LNCAP (cell line): ENCODE measurements at regions not wholly inside any gene's neighbourhood (a gene's known extent, or its start where the extent isn't known, plus 50 kb on each side); places are given as distances from the start of the nearest gene placed in this dataset.

Experiments used
- CTCF ChIP-seq: fragments of 450-650 bp; IDR thresholded peaks from 2 replicates; pipeline ENCODE4 v1.5.1; 2017; ENCODE audit warnings: mild to moderate bottlenecking

- no peak for TF ChIP-seq CTCF
These were observed 250.5 kb upstream of the SOX5 start for GRCh38 chr12:24200010-24200409.

- TF ChIP-seq CTCF: no peak
These were observed 249.6 kb upstream of the SOX5 start for GRCh38 chr12:24198936-24199671.

GRCh38 chr12:24198070-24198469 is 248.6 kb upstream of the SOX5 start:
- no peak for TF ChIP-seq CTCF

- TF ChIP-seq CTCF: no peak
These were observed 248.1 kb upstream of the SOX5 start for GRCh38 chr12:24197532-24197931.

- TF ChIP-seq CTCF: no peak
These were observed 245.6 kb upstream of the SOX5 start for GRCh38 chr12:24195063-24195462.

GRCh38 chr12:24191117-24191516 is 241.6 kb upstream of the SOX5 start:
- TF ChIP-seq CTCF: no peak

GRCh38 chr12:24185782-24186181 is 236.3 kb upstream of the SOX5 start:
- TF ChIP-seq CTCF: no peak

- TF ChIP-seq CTCF: no peak
These were observed 228.4 kb upstream of the SOX5 start for GRCh38 chr12:24177889-24178288.
